IMR-90 (cell line): ENCODE measurements at regions not wholly inside any gene's neighbourhood (a gene's known extent, or its start where the extent isn't known, plus 50 kb on each side); places are given as distances from the start of the nearest gene placed in this dataset.

ENCODE experiments used
- ATAC-seq: fragments of 200-7000 bp; cut with Tn5 transposase; 2 replicates; pipeline ENCODE4 v1.9.1; 2020; ENCODE audit warnings: low read depth, mild to moderate bottlenecking, moderate library complexity
- BruUV-seq: library from RNA; stranded (reverse); fragments of 400-500 nt; replicated peaks from 2 replicates; lab custom pipeline; 2021; lab: Mats Ljungman, UMichigan
- CTCF ChIA-PET: fragments of 300-600 bp; formaldehyde crosslinking; extraction: SDS; loops from one replicate; lab custom pipeline; 2021; ENCODE audit warnings: antibody characterized with exemption; lab: Yijun Ruan, JAX
- POLR2A ChIA-PET: fragments of 300-600 bp; sonication (Branson Sonifier 250); formaldehyde crosslinking; loops from one replicate; lab custom pipeline; 2022; ENCODE audit warnings: antibody characterized with exemption; ENCODE audit not compliant: unreplicated experiment; lab: Charles Lee
- DNase-seq: peaks from one replicate; pipeline ENCODE4 v3.0.0; 2013
- H2AFZ ChIP-seq: replicated peaks from 2 replicates; pipeline ENCODE3; 2013; ENCODE audit warnings: low read length, mild to moderate bottlenecking; ENCODE audit not compliant: poor library complexity
- H2AK5ac ChIP-seq: 2 replicates; pipeline ENCODE4 v1.6.1; 2013; ENCODE audit warnings: low read depth, low read length, inconsistent platforms
- H2AK9ac ChIP-seq: replicated peaks from 2 replicates; pipeline ENCODE3; 2013; ENCODE audit warnings: mild to moderate bottlenecking, low read depth, low read length, moderate library complexity; ENCODE audit not compliant: poor library complexity
- H2BK120ac ChIP-seq: 2 replicates; pipeline ENCODE4 v1.6.1; 2013; ENCODE audit warnings: low read depth, low read length, inconsistent platforms
- H2BK15ac ChIP-seq: 3 replicates; pipeline ENCODE4 v1.6.1; 2013; ENCODE audit warnings: low read depth, low read length, inconsistent platforms
- H2BK20ac ChIP-seq: 2 replicates; pipeline ENCODE4 v1.6.1; 2013; ENCODE audit warnings: low read depth, mild to moderate bottlenecking, inconsistent platforms, low read length, moderate library complexity
- H2BK5ac ChIP-seq: 2 replicates; pipeline ENCODE4 v1.6.1; 2013; ENCODE audit warnings: mild to moderate bottlenecking, low read depth, low read length, inconsistent platforms; ENCODE audit not compliant: poor library complexity, severe bottlenecking
- H3K14ac ChIP-seq: replicated peaks from 2 replicates; pipeline ENCODE4 v1.6.1; 2013; ENCODE audit warnings: low read depth, low read length, inconsistent platforms
- H3K18ac ChIP-seq: 2 replicates; pipeline ENCODE4 v1.6.1; 2013; ENCODE audit warnings: low read depth, low read length, control low read depth
- H3K23ac ChIP-seq: 2 replicates; pipeline ENCODE4 v1.6.1; 2013; ENCODE audit warnings: low read depth, low read length, inconsistent platforms
- H3K27ac ChIP-seq: 2 replicates; pipeline ENCODE4 v1.5.1; 2013; ENCODE audit warnings: mild to moderate bottlenecking, control low read depth, low read length; ENCODE audit not compliant: insufficient read depth
- H3K27me3 ChIP-seq: 2 replicates; pipeline ENCODE4 v1.6.1; 2013; ENCODE audit warnings: low read length; ENCODE audit not compliant: control insufficient read depth, insufficient read depth
- H3K36me3 ChIP-seq: 2 replicates; pipeline ENCODE4 v1.6.1; 2013; ENCODE audit warnings: low read length, mixed read lengths; ENCODE audit not compliant: control insufficient read depth, insufficient read depth
- H3K4ac ChIP-seq: 2 replicates; pipeline ENCODE4 v1.6.1; 2013; ENCODE audit warnings: low read depth, low read length, inconsistent platforms
- H3K4me1 ChIP-seq: 2 replicates; pipeline ENCODE4 v1.6.1; 2013; ENCODE audit warnings: low read length, mixed read lengths; ENCODE audit not compliant: control insufficient read depth, insufficient read depth
- H3K4me2 ChIP-seq: 2 replicates; pipeline ENCODE4 v1.6.1; 2013; ENCODE audit warnings: low read depth, mild to moderate bottlenecking, control low read depth, low read length, moderate library complexity
- H3K4me3 ChIP-seq: 2 replicates; pipeline ENCODE4 v1.5.1; 2013; ENCODE audit warnings: low read depth, mild to moderate bottlenecking, control low read depth, low read length, moderate library complexity; ENCODE audit not compliant: insufficient read depth
- H3K56ac ChIP-seq: 2 replicates; pipeline ENCODE4 v1.6.1; 2013; ENCODE audit warnings: low read length, inconsistent platforms; ENCODE audit not compliant: insufficient read depth; ENCODE audit errors: extremely low read depth
- H3K79me1 ChIP-seq, 2 experiments: 2 replicates each; pipeline ENCODE4 v1.6.1; 2013; ENCODE audit warnings: low read length in 2 of 2, inconsistent platforms in 1 of 2, low read depth in 1 of 2
- H3K9ac ChIP-seq: 2 replicates; pipeline ENCODE4 v1.6.1; 2013; ENCODE audit warnings: low read depth, low read length, control low read depth
- H3K9me1 ChIP-seq: 2 replicates; pipeline ENCODE4 v1.6.1; 2013; ENCODE audit warnings: low read length, inconsistent platforms; ENCODE audit not compliant: insufficient read depth
- H3K9me3 ChIP-seq: 2 replicates; pipeline ENCODE4 v1.6.1; 2013; ENCODE audit warnings: low read length; ENCODE audit not compliant: control insufficient read depth, insufficient read depth
- H4K20me1 ChIP-seq: 2 replicates; pipeline ENCODE4 v1.6.1; 2013; ENCODE audit warnings: low read length, inconsistent platforms; ENCODE audit not compliant: insufficient read depth
- H4K5ac ChIP-seq: 2 replicates; pipeline ENCODE4 v1.6.1; 2013; ENCODE audit warnings: mild to moderate bottlenecking, low read depth, low read length, control low read depth
- H4K8ac ChIP-seq, 2 experiments: 2 replicates each; pipeline ENCODE4 v1.6.1; 2013; ENCODE audit warnings: low read depth in 2 of 2, low read length in 2 of 2, control low read depth in 1 of 2, inconsistent platforms in 1 of 2
- H4K91ac ChIP-seq: 2 replicates; pipeline ENCODE4 v1.6.1; 2013; ENCODE audit warnings: low read depth, low read length, inconsistent platforms; ENCODE audit not compliant: insufficient read depth
- BHLHE40 ChIP-seq: fragments of 150-350 bp; IDR thresholded peaks from 2 replicates; pipeline ENCODE4 v1.6.1; 2016; ENCODE audit warnings: mild to moderate bottlenecking, low read depth, low read length
- CEBPB ChIP-seq: IDR thresholded peaks from 2 replicates; pipeline ENCODE4 v1.6.1; 2012; ENCODE audit warnings: low read depth, low read length, improper control_type of control experiment
- MAFK ChIP-seq: IDR thresholded peaks from 2 replicates; pipeline ENCODE4 v1.6.1; 2012; ENCODE audit warnings: low read depth, low read length, improper control_type of control experiment
- NFE2L2 ChIP-seq: fragments of 150-350 bp; IDR thresholded peaks from 2 replicates; pipeline ENCODE4 v1.6.1; 2016; ENCODE audit warnings: low read depth, mild to moderate bottlenecking, low read length
- SMC3 ChIP-seq: fragments of 150-350 bp; IDR thresholded peaks from 2 replicates; pipeline ENCODE4 v1.6.1; 2016; ENCODE audit warnings: low read depth, mild to moderate bottlenecking, antibody characterized with exemption, low read length, moderate library complexity
- WGBS, 2 experiments: methylation state at CpG; one replicate each; pipeline versions ENCODE4 v1.1.5 to v1.1.7; 2013; ENCODE audit warnings: missing lambda C conversion rate in 2 of 2; ENCODE audit not compliant: insufficient read length in 1 of 2; ENCODE audit errors: extremely low coverage in 2 of 2; 5-methylcytosine and 5-hydroxymethylcytosine counted together
- dilution Hi-C: fragments of 300-500 bp; cut with HindIII; formaldehyde crosslinking; loops from one replicate; pipeline ENCODE4 v1.14.3; 2018; ENCODE audit warnings: low sequenced_read_pairs; ENCODE audit not compliant: unreplicated experiment
- in situ Hi-C: fragments of 300-500 bp; cut with MboI; formaldehyde crosslinking; loops from 3 replicates; pipeline ENCODE4 v1.14.3; 2019; ENCODE audit warnings: low sequenced_read_pairs, inconsistent platforms, mixed read lengths
- intact Hi-C: fragments of 100-400 bp; cut with micrococcal nuclease; formaldehyde crosslinking; loops from 2 replicates; pipeline ENCODE4 v1.10.0; 2022

DNA sequence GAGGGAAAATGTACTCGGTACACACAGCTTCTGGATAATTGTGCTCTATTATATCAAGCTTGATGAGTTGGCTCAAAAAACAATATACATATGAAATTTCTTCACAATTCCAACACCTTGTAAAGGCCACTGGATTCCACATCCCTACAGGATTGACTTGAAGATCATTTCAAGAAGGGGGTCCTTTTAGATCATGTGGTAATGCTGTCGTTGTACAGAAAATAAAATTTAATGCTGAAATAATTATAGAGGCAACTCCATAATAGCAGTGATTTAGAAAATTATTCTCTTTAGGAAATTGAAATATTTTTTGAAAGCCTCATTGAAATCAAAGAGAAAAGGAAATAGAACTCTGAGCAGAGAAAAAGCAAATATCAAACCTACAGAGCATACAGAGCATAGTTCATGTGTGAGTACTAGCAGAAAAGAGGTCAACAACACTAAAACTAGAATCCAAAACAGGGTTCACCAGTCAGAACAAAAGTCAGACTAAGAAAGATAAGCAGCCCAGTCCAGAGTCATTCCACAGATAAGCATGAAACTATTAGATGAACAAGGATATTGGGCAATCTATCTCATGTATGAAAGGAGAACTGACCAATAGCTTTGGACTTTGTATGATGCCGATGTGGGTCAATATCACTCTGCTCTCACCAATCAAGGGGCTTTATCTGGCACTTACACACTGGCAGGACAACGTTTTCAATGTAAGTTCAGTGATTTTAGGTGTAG is 79.5 kb upstream of the PALMD start:
- Histone ChIP-seq H2AFZ (no peak overlapping the region), H3K9ac (no peak overlapping the region), H4K20me1 (no peaks in the 10 kb centered on the region), H4K8ac (no peak overlapping the region), H4K91ac (no peak overlapping the region), H3K4me2 (no peak overlapping the region), H3K36me3 (no peaks in the 10 kb centered on the region), H2BK20ac (no peak overlapping the region), H3K9me1 (no peaks in the 10 kb centered on the region), H3K4ac (no peak overlapping the region; the same call in 1 of the 2 replicates), H3K18ac (no peak overlapping the region; the same call in 1 of the 2 replicates), H2AK5ac (no peak overlapping the region), H3K27me3 (no peaks in the 10 kb centered on the region), H2BK120ac (no peak overlapping the region), H3K4me3 (no peak overlapping the region), H3K9me3 (peaks cover 2% of the 10 kb centered on the region; the same call in 1 of the 2 replicates), H4K5ac (no peak overlapping the region), H3K79me1 (no peaks in the 10 kb centered on the region), H2BK5ac (no peak overlapping the region), H3K56ac (no peak overlapping the region), H2AK9ac (no peak overlapping the region), H3K4me1 (peaks cover 2% of the 10 kb centered on the region; the same call in 1 of the 2 replicates), H3K14ac (no peak overlapping the region), H2BK15ac (no peak overlapping the region), H3K27ac (no peak overlapping the region), H3K23ac (no peak overlapping the region)
- DNase-seq (no peak), ATAC-seq (no peak; the same call in 1 of the 2 replicates)
- WGBS, 2 experiments = no CpG with 5 or more reads among the region's 4 CpGs
- dilution Hi-C loops (no loop called here), in situ Hi-C loops (no loop called here), intact Hi-C loops (no loop called here)
- ChIA-PET CTCF (interaction anchor here (0.8 kb wide), 1 partner anchor 1562 kb away, joined by 3 read pairs; no protein-coding TSS in a partner anchor), POLR2A (no interaction called here)
- TF ChIP-seq CEBPB (peak; percentile 76), NFE2L2 (no peak), MAFK (no peak), BHLHE40 (no peak), SMC3 (no peak)
- BruUV-seq = no TSS peak
